ENCODE measurements at regions not wholly inside any gene's neighbourhood (a gene's known extent, or its start where the extent isn't known, plus 50 kb on each side); places are given as distances from the start of the nearest gene placed in this dataset.

- TF ChIP-seq E2F5 (CRISPR knock-in tag; IDR thresholded peaks at IDR 0.05), result no peak
- no peak for TF ChIP-seq CTCF (IDR thresholded peaks at IDR 0.05)
- no peak for TF ChIP-seq CREB1 (CRISPR knock-in tag; IDR thresholded peaks at IDR 0.05)
- no peak for TF ChIP-seq ETV6 (CRISPR knock-in tag; IDR thresholded peaks at IDR 0.05)
- TF ChIP-seq SMAD3 (CRISPR knock-in tag; IDR thresholded peaks at IDR 0.05; ENCODE audit: borderline replicate concordance), result no peak
- TF ChIP-seq USF2 (CRISPR knock-in tag; IDR thresholded peaks at IDR 0.05), result peak; percentile 71
- TF ChIP-seq TP53 (CRISPR knock-in tag; IDR thresholded peaks at IDR 0.05), result no peak
Measured at GRCh38 chr10:120005207-120006201, 113.0 kb downstream of the SEC23IP start.
